ENCODE measurements at regions not wholly inside any gene's neighbourhood (a gene's known extent, or its start where the extent isn't known, plus 50 kb on each side); places are given as distances from the start of the nearest gene placed in this dataset.
"Not testable (repeated sequence)": the region's sequence is repeated elsewhere in the genome, so short reads cannot be mapped to it uniquely, and the experiment has no call there.

DNA sequence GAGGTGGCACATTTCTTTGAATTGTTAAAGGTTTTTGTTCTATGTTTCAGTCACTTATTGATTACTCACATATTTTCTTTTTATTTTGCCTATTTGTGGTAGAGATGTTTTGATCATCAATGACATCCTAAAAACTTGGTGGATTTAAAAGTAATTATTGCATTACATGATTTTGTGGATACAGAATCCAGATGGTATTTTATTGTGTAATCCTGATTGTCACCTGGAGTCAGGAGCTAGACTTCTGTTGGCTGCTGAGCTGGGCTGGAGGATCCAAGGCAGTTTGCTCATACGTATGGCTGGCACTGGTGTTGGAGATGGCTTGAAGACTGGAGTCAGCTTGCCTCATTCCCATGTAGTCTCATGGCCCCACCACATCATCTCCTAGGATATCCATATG is 1009.6 kb upstream of the PCDH7 start:
- no peak for FAIRE-seq

- FAIRE-seq: no peak
Measured at GRCh38 chr4:29711226-29711625, 1008.9 kb upstream of the PCDH7 start.

DNA sequence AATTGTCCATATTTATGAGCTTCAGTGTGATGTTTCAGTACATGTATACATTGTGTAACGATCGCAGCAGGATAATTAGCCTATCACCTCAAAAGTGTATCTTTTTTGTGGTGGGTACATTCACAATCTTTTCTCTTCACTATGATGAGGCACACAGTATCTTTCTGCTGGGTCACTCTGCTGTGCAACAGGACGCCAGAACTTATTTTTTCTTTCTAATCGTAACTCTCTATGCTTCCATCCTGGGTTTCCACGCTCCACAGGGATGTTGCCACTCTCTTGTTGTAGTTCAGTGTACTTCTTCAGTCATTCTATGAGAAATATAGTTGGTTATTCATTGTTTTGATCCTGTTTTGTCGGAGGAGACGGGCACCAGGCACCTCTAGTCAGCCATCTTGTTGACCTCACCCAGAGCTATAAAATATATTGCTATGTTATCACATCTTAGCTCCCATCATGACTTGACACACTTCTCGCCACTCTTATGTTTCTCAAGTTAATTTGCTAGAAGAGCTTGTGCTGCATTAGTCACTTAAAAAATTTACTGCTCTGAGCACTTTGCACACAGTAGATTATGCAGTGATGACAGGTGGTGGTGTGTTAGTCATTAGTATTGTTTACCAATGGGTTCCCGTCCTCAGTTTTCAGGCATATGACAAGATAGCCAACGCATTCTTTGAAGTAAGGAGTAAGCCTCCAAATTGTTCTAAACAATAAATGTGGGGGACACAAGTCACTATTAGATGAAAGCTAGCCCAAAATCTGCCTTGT is 1002.7 kb upstream of the PCDH7 start:
- no peak for FAIRE-seq

DNA sequence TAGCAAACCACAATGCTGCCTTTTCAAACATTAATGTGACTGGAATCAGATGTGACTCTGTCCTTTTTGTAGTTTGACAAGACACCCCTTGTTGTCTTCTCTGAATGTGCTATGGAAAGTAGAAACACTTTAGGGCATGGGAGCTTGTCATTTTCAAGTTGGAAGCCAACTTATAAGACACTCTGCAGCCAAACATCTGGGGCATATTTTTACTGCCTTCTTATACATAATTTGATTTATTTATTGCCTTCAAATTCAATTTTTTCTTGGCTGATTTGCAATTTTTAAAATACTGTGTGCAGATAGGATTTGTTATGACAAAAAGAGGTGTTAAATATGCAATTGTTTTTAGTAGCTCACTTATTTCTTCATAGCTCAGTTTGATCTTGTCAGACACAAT is 1002.0 kb upstream of the PCDH7 start:
- no peak for FAIRE-seq

DNA sequence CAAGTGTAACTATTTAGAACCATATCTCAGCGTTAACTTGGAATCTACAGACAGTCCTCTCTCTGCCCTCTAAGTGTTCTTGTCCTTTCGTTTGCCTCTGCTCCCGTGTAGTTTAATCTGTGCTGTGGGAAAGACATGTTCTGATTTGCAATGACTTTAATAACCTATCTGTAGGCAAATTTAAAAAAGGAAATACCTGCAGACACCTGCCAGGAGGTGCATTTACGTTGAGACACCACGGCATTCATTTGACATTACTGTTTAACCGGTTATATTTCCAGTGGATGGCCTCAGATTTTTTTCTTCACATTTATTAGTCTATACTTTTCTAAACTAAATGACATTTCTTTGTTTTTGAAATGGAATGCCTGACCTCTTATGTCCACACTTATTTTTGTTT is 997.9 kb upstream of the PCDH7 start:
- FAIRE-seq: no peak

- FAIRE-seq: no peak
Measured at GRCh38 chr4:29726938-29727337, 993.2 kb upstream of the PCDH7 start.

DNA sequence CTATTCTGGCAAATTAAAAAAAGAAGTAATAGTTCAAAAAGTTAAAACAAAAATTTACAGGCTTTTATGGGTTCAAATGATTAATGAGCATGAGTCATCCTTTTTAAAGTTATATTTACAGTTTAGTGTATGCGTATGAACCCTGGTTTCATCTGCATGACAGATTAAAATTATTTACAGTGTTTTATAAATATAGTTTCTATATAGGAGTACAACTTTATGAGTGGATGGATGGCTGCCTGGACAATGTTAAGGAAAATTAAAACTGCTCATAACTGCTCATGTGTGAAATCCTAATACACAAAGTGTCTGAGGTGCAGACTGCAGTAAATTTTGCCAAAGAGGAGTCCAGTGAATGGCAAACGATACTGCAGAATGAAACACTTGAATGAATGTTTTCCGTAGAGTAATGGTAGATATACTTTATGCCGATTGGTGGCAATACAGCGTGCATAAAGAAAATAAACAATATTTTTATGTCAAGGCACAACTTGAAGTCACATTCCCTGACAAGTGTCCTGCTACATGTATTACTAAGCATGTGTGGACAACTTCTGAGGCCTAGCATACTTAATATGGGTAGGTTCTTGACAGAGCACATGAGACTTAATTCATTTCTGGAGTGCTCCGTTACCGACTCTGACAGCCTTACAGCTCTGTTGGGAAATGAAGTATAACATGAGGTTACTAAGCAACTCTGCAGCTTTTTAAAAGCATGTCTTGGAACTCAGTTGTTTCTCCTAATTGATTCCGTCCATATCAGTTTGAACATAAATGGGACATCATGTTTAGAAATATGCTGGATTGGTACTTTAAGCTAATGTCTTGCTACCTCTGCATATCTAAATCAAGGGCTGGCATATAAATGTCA is 985.6 kb upstream of the PCDH7 start:
- FAIRE-seq: no peak

- no peak for FAIRE-seq
Measured at GRCh38 chr4:29756966-29757365, 963.2 kb upstream of the PCDH7 start.

GRCh38 chr4:29762151-29762550 is 958.0 kb upstream of the PCDH7 start:
- FAIRE-seq: no peak

GRCh38 chr4:29770627-29771026 is 949.5 kb upstream of the PCDH7 start:
- FAIRE-seq: no peak

DNA sequence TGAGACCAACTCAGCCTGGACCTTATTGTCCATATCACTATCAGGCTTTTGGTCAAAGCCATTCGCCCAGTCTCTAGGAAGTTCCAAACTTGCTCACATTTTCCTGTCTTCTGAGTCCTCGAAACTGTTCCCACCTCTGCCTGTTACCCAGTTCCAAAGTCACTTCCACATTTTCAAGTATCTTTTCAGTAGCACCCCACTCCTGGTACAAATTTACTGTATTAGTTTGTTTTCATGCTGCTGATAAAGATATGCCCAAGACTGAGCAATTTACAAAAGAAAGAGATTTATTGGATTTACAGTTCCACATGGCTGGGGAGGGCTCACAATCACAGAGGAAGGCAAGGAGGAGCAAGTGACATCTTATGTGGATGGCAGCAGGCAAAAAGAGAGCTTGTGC is 932.0 kb upstream of the PCDH7 start:
- not testable (repeated sequence) for FAIRE-seq

DNA sequence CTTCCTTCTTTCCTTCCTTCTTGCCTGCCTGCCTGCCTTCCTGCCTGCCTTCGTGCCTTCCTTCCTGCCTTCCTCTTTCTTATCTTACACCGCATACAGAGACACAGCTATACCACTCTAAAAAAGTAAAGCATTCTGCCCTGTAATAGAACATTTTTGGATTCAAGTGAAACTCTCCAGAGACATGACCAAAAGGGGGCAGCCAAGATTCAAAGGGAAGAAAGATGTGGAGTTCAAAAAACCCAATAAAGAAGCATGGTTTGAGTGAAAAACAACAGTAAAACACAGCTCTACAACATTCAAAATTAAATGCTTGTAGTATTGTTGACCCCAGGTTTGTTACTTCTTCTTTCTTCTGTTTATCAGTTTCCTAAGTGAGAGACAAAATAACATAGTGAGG is 914.9 kb upstream of the PCDH7 start:
- FAIRE-seq: no peak

- no peak for FAIRE-seq
Measured at GRCh38 chr4:29805916-29806480, 914.2 kb upstream of the PCDH7 start.

- FAIRE-seq: no peak
Measured at GRCh38 chr4:29817961-29818360, 902.2 kb upstream of the PCDH7 start.

DNA sequence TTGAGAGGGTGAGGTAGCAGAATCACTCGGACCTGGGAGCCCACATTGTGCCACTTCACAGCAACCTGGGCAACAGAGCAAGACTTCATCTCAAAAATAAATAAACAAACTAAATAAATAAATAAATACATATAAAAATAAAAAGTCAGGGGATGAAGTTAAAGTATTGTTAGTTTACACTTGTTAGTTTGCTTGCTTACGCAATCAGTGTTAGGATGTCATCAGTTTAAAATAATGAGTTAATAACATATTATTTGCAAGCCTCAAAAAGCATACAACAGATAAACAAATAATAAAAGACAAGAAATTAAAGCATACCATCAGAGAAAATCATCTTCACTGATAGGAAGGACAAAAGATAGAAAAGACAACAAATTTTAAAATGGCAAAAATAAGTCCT is 891.1 kb upstream of the PCDH7 start:
- FAIRE-seq: no peak

DNA sequence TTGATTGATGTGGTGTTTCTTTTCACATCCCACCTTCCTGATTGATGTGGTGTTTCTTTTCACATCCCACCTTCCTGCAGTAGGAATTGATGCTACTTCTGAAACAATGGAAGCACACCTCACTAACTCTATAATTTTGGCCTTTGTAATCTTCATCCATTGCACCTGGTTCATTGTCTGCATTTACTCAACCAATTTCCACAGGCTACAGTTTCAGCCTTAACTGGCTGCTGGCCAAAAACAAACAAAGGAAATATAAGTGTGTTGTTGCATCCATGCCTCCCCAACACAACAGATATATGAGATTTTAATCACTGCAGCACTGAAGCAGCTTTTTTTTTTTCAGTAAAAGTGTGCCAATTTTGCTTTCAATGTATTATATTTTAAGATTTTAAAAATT is 867.6 kb upstream of the PCDH7 start:
- no peak for FAIRE-seq

GRCh38 chr4:29853833-29854232 is 866.3 kb upstream of the PCDH7 start:
- FAIRE-seq: no peak

DNA sequence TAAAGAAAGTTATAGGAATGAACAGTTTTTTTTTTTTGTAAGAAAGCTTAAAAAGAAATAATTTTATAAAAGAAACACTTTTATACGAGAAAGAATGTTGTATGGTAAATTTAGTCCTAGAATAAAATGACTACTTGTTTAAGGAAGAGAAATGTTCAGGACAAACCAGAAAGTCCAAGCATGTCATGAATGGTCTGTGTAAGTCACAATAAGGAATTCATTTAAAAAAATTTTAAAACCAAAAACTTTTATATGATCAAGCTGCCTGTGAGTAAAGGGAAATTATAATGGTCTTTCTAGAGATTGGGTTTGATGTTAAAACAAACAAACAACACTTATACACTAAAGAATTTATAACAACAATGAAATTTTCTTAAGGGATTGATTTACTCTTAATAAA is 858.9 kb upstream of the PCDH7 start:
- no peak for FAIRE-seq

- FAIRE-seq: no peak
Measured at GRCh38 chr4:29867412-29867811, 852.8 kb upstream of the PCDH7 start.

- no peak for FAIRE-seq
Measured at GRCh38 chr4:29900336-29900735, 819.8 kb upstream of the PCDH7 start.

DNA sequence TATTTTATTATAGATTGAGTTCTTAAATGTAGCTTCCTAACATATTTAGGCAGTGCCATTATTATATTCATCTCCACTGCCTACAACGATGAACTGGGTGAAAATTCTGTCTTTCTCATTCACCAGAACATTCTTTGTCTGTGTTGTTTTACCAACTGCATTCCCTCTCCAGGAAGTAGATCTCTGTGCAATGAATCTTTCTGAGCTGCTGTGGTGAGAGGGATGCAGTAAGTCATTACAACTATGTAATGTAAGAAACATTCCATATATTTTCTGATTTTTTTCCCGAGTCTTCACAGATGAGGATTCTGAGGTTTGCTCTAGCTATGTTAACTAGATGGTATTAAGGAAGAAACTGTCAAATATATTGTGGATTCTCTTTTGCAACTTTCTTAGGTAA is 811.9 kb upstream of the PCDH7 start:
- no peak for FAIRE-seq

DNA sequence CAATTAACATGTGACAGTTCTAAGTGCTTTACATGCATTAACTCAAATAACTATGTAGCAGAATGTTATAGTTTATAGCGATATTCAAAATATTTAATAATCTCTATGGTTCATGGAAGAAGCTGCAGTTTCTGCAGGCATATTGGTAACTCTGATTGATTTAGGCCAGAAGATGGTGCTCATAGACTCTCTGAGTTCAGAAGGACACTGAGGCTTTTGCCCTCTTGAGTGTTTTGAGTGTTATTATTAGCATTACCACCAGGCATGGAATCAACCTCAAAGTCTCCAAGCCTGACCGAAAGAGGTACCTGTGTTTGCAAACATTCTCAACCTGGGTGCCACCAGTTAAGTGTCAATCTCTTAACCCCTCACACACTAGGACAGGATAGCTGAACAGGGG is 792.3 kb upstream of the PCDH7 start:
- no peak for FAIRE-seq

DNA sequence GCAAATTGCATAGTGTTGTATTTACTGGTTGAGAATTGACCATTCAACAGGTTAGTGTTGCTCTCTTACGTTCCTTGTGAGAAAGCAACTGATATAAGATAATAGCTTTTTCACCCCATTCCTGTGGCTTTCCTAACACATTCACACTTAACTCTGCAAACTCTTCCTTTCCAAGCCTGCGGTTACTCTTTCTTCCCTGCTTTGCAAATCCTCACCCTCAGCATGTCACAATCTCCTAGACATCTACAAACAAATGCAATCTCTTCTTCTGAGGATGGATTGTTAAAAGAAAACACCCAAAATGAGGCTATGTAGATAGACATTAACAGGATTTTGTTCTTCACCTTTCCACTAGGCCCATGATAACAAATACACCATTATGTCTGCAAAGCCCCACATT is 771.7 kb upstream of the PCDH7 start:
- no peak for FAIRE-seq

GRCh38 chr4:29948858-29949257 is 771.3 kb upstream of the PCDH7 start:
- FAIRE-seq: no peak
